NCI-H510A treated with DMSO at 0.1 percent for 48 hours (cell line): ENCODE measurements at regions not wholly inside any gene's neighbourhood (a gene's known extent, or its start where the extent isn't known, plus 50 kb on each side); places are given as distances from the start of the nearest gene placed in this dataset.

Experiments
- DNase-seq: peaks from one replicate; lab custom pipeline; 2025; lab: John Stamatoyannopoulos, UW

DNA sequence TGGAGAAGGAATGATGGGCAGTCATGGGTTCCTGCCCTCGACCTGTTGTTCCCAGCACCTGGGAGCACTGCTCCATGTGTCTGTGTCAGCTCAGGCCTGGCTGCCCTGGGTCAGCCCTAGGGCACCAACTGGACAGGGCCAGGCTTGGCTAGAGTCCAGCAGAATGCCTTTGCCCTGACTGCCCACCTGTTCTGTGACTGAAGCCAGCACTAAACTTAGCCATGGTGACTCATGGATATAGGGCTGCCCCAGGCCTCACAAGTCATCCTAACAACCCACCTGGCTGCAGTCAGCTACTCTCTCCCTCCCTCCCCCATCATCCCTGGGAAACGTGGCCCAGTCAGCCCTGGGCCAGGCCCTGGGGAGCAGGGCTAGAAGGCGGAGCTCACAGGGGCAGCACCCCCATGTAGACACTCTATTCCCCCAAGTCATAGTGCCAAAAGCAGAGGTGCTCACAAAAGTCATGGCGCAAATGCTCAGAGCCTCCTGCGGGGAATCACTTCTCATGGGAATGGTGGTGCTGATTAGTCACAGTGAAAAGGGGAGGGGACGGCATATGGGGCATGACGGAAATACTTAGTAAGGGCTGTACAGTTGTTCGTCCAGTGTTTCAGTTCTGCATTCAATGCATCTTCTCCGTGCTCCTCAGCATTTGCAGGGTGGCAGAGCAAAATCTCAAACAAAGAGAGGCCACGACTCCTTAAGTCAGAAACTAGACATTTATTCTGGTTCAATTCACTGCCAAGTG is 52.0 kb upstream of the NTF3 start:
- no peak for DNase-seq
